Panc1 (cell line): ENCODE measurements at regions not wholly inside any gene's neighbourhood (a gene's known extent, or its start where the extent isn't known, plus 50 kb on each side); places are given as distances from the start of the nearest gene placed in this dataset.

Experiments
- TCF7L2 ChIP-seq: IDR thresholded peaks from 2 replicates; pipeline ENCODE4 v1.6.1; 2011; ENCODE audit warnings: mild to moderate bottlenecking, low read depth, low read length, inconsistent platforms
- TF ChIP-seq, protein P1 (sequence below): fragments of 450-650 bp; IDR thresholded peaks from 2 replicates; pipeline ENCODE4 v1.5.1; 2017; ENCODE audit warnings: mild to moderate bottlenecking

DNA sequence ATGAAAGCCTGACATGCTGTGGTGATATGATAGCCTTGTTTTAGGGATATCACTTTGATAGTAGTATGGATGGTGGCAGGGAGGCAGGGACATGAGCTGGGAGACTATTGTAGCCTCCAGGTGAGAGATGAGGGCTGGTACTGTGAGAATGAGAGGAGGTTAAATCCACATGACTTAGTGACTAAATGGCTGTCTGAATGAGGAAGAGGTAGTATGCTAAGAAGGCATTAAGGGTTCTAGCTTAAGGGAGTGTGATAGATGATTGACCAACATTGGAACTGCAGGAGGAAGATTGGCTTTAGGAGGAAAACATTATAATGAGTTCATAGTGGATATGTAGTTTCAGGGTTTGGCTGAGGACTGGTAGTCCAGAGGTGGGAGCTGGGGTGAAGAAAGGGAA, 195.0 kb upstream of the ANK2 start:
- TF ChIP-seq TCF7L2, result no peak
- TF ChIP-seq, protein P1, sequence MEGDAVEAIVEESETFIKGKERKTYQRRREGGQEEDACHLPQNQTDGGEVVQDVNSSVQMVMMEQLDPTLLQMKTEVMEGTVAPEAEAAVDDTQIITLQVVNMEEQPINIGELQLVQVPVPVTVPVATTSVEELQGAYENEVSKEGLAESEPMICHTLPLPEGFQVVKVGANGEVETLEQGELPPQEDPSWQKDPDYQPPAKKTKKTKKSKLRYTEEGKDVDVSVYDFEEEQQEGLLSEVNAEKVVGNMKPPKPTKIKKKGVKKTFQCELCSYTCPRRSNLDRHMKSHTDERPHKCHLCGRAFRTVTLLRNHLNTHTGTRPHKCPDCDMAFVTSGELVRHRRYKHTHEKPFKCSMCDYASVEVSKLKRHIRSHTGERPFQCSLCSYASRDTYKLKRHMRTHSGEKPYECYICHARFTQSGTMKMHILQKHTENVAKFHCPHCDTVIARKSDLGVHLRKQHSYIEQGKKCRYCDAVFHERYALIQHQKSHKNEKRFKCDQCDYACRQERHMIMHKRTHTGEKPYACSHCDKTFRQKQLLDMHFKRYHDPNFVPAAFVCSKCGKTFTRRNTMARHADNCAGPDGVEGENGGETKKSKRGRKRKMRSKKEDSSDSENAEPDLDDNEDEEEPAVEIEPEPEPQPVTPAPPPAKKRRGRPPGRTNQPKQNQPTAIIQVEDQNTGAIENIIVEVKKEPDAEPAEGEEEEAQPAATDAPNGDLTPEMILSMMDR, result no peak
